ENCODE measurements at regions not wholly inside any gene's neighbourhood (a gene's known extent, or its start where the extent isn't known, plus 50 kb on each side); places are given as distances from the start of the nearest gene placed in this dataset.

DNA sequence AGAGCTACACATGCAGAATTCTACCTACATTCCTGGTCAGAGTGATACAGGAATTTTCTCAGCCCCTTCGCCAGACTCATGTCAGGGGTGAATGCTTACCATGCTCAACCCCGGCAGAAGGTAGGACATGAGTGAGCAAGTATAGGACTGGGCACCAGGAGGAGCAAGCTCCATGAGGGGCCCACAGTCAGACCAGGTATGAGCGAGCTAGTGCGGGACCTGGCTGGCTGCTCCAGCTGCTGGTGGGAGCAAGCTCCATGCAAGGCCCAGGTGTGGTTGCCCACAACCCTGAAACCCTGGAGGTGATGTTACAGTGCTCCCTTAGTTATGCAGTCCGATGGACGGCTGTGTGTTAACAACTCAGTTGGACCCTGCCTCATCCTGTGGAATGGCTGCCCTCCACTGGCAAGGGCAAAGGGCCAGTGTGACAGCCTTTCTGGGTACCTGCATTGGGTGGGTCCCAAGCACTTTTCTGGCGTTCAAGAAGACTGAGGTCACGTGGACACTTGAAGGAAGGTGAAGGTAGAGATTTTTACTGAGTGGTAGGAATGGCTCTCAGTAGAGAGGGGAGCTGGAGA lies 503.5 kb upstream of the CITED2 start:
- DNase-seq (ENCODE audit: low spot score), result no peak
- ATAC-seq (ENCODE audit: low FRiP score), result no peak
- TF ChIP-seq, protein P1, sequence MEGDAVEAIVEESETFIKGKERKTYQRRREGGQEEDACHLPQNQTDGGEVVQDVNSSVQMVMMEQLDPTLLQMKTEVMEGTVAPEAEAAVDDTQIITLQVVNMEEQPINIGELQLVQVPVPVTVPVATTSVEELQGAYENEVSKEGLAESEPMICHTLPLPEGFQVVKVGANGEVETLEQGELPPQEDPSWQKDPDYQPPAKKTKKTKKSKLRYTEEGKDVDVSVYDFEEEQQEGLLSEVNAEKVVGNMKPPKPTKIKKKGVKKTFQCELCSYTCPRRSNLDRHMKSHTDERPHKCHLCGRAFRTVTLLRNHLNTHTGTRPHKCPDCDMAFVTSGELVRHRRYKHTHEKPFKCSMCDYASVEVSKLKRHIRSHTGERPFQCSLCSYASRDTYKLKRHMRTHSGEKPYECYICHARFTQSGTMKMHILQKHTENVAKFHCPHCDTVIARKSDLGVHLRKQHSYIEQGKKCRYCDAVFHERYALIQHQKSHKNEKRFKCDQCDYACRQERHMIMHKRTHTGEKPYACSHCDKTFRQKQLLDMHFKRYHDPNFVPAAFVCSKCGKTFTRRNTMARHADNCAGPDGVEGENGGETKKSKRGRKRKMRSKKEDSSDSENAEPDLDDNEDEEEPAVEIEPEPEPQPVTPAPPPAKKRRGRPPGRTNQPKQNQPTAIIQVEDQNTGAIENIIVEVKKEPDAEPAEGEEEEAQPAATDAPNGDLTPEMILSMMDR (IDR thresholded peaks at IDR 0.05), result no peak

DNA sequence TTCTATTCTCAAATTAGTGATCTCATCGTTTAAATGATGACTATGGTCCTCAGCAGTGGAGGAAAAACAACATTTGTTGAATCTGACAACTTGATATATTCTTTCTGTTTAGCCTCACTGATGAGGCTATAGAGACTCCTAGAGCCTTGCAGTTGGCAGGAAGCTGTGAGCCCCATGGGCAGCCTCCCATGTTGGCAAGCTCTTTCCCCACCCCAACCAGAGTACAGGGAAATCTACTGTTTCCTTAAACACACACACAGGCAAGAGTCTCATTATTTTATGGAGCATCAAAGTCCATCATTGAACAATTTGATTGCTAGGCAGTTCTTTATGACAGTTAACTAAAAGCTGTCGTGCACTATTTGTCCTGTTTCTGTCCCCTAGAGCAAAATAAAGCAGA lies 498.2 kb upstream of the CITED2 start:
- ATAC-seq (ENCODE audit: low FRiP score) (no peak), DNase-seq (ENCODE audit: low spot score) (no peak)
- TF ChIP-seq, protein P1 (IDR thresholded peaks at IDR 0.05), result no peak

DNA sequence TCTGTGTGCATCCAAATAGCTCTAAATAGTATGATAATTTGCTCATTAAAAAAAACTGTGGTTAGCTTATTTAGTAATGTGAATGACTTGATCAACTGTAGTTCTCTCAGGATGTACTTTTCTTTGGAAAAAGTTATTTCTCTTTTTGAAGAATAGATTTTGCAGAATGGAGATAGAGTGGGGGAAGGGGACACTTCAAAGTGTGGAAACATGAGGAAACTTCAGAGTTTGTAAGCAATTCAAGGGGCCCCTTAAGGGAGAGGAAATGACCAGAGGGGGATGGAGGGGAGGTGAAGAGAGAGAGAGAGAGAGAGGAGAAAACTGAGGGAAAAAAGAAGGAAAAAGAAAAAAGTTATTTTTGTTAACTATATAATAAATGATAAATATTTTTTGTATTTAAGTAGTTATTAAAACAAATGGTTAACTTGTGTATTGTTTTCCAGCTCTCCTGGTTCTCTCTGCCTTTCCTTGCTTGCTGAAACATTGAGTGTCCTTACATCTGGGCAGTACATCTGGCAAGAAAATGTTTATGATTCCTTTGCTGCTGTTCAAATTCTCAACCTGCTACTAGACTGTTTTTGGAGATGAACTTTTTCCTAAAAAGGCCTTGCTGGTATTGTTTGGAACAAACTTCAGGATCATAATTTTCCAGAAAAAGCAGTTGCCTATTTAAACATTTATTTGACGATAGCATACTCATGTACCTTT lies 497.5 kb upstream of the CITED2 start:
- TF ChIP-seq, protein P1 (IDR thresholded peaks at IDR 0.05), result no peak
- ATAC-seq (ENCODE audit: low FRiP score) (no peak), DNase-seq (ENCODE audit: low spot score) (no peak)

DNA sequence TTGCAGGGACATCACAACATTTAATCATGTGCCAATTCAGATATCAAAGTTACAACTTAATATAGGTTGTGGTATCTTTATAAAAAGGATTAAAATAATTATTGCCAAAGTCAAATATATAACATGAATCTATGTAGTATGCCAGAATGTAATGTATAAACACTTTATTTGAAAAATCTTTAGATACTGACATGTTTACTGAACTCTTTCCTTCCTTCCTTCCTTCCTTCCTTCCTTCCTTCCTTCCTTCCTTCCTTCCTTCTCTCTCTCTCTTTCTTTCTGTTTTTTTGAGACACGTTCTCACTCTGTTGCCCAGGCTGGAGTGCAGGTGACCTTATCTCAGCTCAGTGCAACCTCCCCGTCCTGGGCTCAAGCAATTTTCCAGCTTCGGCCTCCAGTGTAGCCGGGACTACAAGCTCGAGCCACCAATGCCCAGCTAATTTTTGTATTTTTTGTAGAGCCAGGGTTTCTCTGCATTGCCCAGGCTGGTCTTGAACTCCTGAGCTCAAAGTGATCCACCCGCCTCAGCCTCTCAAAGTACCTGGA lies 496.8 kb upstream of the CITED2 start:
- no peak for ATAC-seq (ENCODE audit: low FRiP score)
- TF ChIP-seq, protein P1 (IDR thresholded peaks at IDR 0.05), result no peak
- no peak for DNase-seq (ENCODE audit: low spot score)

DNA sequence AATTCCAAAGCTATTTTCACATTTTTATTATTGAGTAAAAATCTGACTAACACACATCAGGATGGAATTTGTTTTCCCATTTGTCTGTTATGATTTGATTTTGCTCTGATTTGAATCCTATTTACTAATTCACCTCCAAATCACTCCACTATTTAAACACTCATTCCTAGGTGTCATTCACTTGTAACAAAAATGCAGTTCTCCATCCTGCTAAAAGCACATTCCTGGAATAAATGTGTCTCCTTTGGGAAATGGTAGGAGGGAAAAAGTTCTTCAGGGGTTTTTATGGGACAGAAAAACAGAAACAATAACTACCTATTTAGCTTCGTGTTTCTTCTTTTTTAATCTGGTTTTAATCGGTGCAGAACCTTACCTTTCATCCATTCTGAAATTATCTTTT lies 494.1 kb upstream of the CITED2 start:
- DNase-seq (ENCODE audit: low spot score) (no peak), ATAC-seq (ENCODE audit: low FRiP score) (no peak)
- TF ChIP-seq, protein P1 (IDR thresholded peaks at IDR 0.05), result no peak

DNA sequence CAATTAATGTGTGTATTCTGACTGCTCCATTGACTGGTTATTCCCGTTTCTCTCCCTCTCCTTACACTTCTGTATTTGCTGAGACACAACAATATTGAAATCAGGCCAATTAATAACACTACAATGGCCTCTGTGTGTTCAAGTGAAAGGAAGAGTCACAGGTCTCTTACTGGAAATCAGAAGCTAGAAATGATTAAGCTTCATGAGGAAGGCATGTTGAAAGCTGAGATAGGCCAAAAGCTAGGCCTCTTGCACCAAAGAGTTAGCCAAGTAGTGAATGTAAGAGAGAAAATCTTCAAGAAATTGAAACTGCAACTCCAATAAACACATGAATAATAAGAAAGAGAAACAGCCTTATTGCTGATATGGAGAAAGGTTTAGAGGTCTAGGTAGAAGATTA lies 489.5 kb upstream of the CITED2 start:
- ATAC-seq (ENCODE audit: low FRiP score) (no peak), DNase-seq (ENCODE audit: low spot score) (no peak)
- TF ChIP-seq, protein P1 (IDR thresholded peaks at IDR 0.05), result no peak

DNA sequence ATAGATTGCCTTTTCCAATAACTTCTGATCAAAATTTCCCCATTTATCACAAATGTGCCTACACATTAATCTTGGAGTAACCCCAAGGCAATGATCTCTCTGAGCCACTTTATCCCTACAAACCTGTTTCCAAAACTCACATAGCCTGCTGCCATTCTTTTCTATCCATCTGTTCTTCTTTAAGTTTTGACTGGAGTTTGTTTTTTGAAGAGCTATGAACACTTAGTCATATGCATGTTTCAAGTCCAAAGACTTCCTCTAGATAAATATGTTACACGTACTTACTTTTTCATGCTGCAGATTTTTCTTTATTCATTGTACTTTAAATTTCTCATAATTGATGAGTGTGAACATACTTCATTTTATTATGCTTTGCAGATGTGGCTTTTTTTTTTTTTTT lies 488.9 kb upstream of the CITED2 start:
- DNase-seq (ENCODE audit: low spot score), result no peak
- ATAC-seq (ENCODE audit: low FRiP score), result no peak
- TF ChIP-seq, protein P1 (IDR thresholded peaks at IDR 0.05), result no peak
